SH-SY5Y (cell line): ENCODE measurements at regions not wholly inside any gene's neighbourhood (a gene's known extent, or its start where the extent isn't known, plus 50 kb on each side); places are given as distances from the start of the nearest gene placed in this dataset.

Source experiments
- GATA2 ChIP-seq: IDR thresholded peaks from 2 replicates; pipeline ENCODE4 v1.6.1; 2011; ENCODE audit warnings: mild to moderate bottlenecking, low read depth, low read length
- GATA3 ChIP-seq: IDR thresholded peaks from 2 replicates; pipeline ENCODE4 v1.6.1; 2011; ENCODE audit warnings: low read depth, mild to moderate bottlenecking, low read length, moderate library complexity

GRCh38 chr4:52507774-52508173 lies 151.3 kb downstream of the USP46 start:
- TF ChIP-seq GATA2: no peak
- no peak for TF ChIP-seq GATA3
